ENCODE measurements at regions not wholly inside any gene's neighbourhood (a gene's known extent, or its start where the extent isn't known, plus 50 kb on each side); places are given as distances from the start of the nearest gene placed in this dataset.

- ATAC-seq = no peak
These were observed 445.5 kb downstream of the ZEB2 start for GRCh38 chr2:144074450-144074849.

GRCh38 chr2:144071461-144071860 lies 448.5 kb downstream of the ZEB2 start:
- H3K79me2 ChIP-seq (ENCODE audit: low read length) = no peaks in the 10 kb centered on the region
- ChIA-PET POLR2A (ENCODE audit: unreplicated experiment) (no interaction called here), CTCF (no interaction called here)
- H3K9me2 ChIP-seq (replicated peaks; ENCODE audit: low read length) = no peaks in the 10 kb centered on the region
- intact Hi-C loops (cut with micrococcal nuclease) = no loop called here
- no peaks in the 10 kb centered on the region for H3K27me3 ChIP-seq (ENCODE audit: low read length)
- TF ChIP-seq EZH2 (IDR thresholded peaks at IDR 0.05; ENCODE audit: low read length, unreplicated experiment) (no peak), EZH2phosphoT487 (IDR thresholded peaks at IDR 0.05; ENCODE audit: borderline replicate concordance, low read length) (no peak), CTCF (conservative IDR thresholded peaks at IDR 0.05; ENCODE audit: low read depth, low read length) (peak; percentile 65)
- H3K9ac ChIP-seq (ENCODE audit: low read length) = no peak overlapping the region
- H2AFZ ChIP-seq (ENCODE audit: low read length) = no peak overlapping the region
- H3K4me3 ChIP-seq (ENCODE audit: low read length) = no peak overlapping the region
- no TSS peak for BruUV-seq (replicated peaks)
- no peaks in the 10 kb centered on the region for H3K4me1 ChIP-seq (ENCODE audit: insufficient read depth, low read length)
- H3K36me3 ChIP-seq (ENCODE audit: low read depth, low read length) = no peaks in the 10 kb centered on the region
- no peaks in the 10 kb centered on the region for H3K9me3 ChIP-seq (ENCODE audit: low read length)
- ATAC-seq (peak; percentile 63), DNase-seq (peak; percentile 69)
- no peaks in the 10 kb centered on the region for H4K20me1 ChIP-seq (ENCODE audit: low read length)
- no peaks in the 10 kb centered on the region for H3F3A ChIP-seq (ENCODE audit: low read length, unreplicated experiment)
- no peak overlapping the region for H3K4me2 ChIP-seq (ENCODE audit: low read length)
- H3K27ac ChIP-seq (ENCODE audit: low read length) = no peak overlapping the region

More at GRCh38 chr2:144074450-144074849, 445.5 kb downstream of the ZEB2 start:
- Histone ChIP-seq H3K79me2 (ENCODE audit: low read length) (no peaks in the 10 kb centered on the region), H3F3A (ENCODE audit: low read length, unreplicated experiment) (no peaks in the 10 kb centered on the region), H3K9me2 (replicated peaks; ENCODE audit: low read length) (no peaks in the 10 kb centered on the region), H3K36me3 (ENCODE audit: low read depth, low read length) (no peaks in the 10 kb centered on the region), H3K9ac (ENCODE audit: low read length) (no peak overlapping the region), H3K27me3 (ENCODE audit: low read length) (no peaks in the 10 kb centered on the region), H2AFZ (ENCODE audit: low read length) (no peak overlapping the region), H3K4me3 (ENCODE audit: low read length) (no peak overlapping the region), H3K27ac (ENCODE audit: low read length) (no peak overlapping the region), H3K9me3 (ENCODE audit: low read length) (no peaks in the 10 kb centered on the region), H3K4me1 (ENCODE audit: insufficient read depth, low read length) (no peaks in the 10 kb centered on the region), H4K20me1 (ENCODE audit: low read length) (no peaks in the 10 kb centered on the region), H3K4me2 (ENCODE audit: low read length) (no peak overlapping the region)
- TF ChIP-seq CTCF (conservative IDR thresholded peaks at IDR 0.05; ENCODE audit: low read depth, low read length) (no peak), EZH2 (IDR thresholded peaks at IDR 0.05; ENCODE audit: low read length, unreplicated experiment) (no peak), EZH2phosphoT487 (IDR thresholded peaks at IDR 0.05; ENCODE audit: borderline replicate concordance, low read length) (no peak)
- ChIA-PET CTCF (no interaction called here), POLR2A (ENCODE audit: unreplicated experiment) (no interaction called here)
- no peak for DNase-seq
- BruUV-seq (replicated peaks) = no TSS peak
- intact Hi-C loops (cut with micrococcal nuclease) = no loop called here

- Histone ChIP-seq H3K9me2 (replicated peaks; ENCODE audit: low read length) (no peaks in the 10 kb centered on the region), H3K27me3 (ENCODE audit: low read length) (no peaks in the 10 kb centered on the region), H4K20me1 (ENCODE audit: low read length) (no peaks in the 10 kb centered on the region), H3F3A (ENCODE audit: low read length, unreplicated experiment) (no peaks in the 10 kb centered on the region), H3K4me2 (ENCODE audit: low read length) (no peak overlapping the region), H3K9ac (ENCODE audit: low read length) (no peak overlapping the region), H3K79me2 (ENCODE audit: low read length) (no peaks in the 10 kb centered on the region), H3K4me1 (ENCODE audit: insufficient read depth, low read length) (no peaks in the 10 kb centered on the region), H3K27ac (ENCODE audit: low read length) (no peak overlapping the region), H3K9me3 (ENCODE audit: low read length) (no peaks in the 10 kb centered on the region), H3K36me3 (ENCODE audit: low read depth, low read length) (no peaks in the 10 kb centered on the region), H3K4me3 (ENCODE audit: low read length) (no peak overlapping the region), H2AFZ (ENCODE audit: low read length) (no peak overlapping the region)
- ATAC-seq (no peak), DNase-seq (no peak)
- BruUV-seq (replicated peaks) = no TSS peak
- ChIA-PET POLR2A (ENCODE audit: unreplicated experiment) (no interaction called here), CTCF (no interaction called here)
- intact Hi-C loops (cut with micrococcal nuclease) = loop anchor here (10.0 kb wide), 1 partner anchor 383 kb away; no protein-coding TSS in a partner anchor
- TF ChIP-seq CTCF (conservative IDR thresholded peaks at IDR 0.05; ENCODE audit: low read depth, low read length) (no peak), EZH2phosphoT487 (IDR thresholded peaks at IDR 0.05; ENCODE audit: borderline replicate concordance, low read length) (no peak), EZH2 (IDR thresholded peaks at IDR 0.05; ENCODE audit: low read length, unreplicated experiment) (no peak)
These were observed 452.4 kb downstream of the ZEB2 start for GRCh38 chr2:144067506-144067905.

Measured in PC-3 (cell line).